ENCODE measurements at regions not wholly inside any gene's neighbourhood (a gene's known extent, or its start where the extent isn't known, plus 50 kb on each side); places are given as distances from the start of the nearest gene placed in this dataset.
A peak's percentile ranks its signal among the peaks of the same experiment; 100 is the strongest.

GRCh38 chr4:105014635-105015034 lies 132.0 kb upstream of the TET2 start:
- Histone ChIP-seq H3K4me3 (ENCODE audit: low read length) (no peak overlapping the region), H2AFZ (ENCODE audit: low read length) (no peak overlapping the region), H3K27ac (ENCODE audit: low read length) (no peak overlapping the region), H4K20me1 (ENCODE audit: low read length) (no peaks in the 10 kb centered on the region), H3K79me2 (ENCODE audit: low read length) (no peaks in the 10 kb centered on the region), H3K36me3 (ENCODE audit: low read depth, low read length) (no peaks in the 10 kb centered on the region), H3K9me3 (ENCODE audit: low read length) (no peaks in the 10 kb centered on the region), H3K9ac (ENCODE audit: low read length) (no peak overlapping the region), H3K4me2 (ENCODE audit: low read length) (no peak overlapping the region), H3K4me1 (ENCODE audit: insufficient read depth, low read length) (no peaks in the 10 kb centered on the region), H3F3A (ENCODE audit: low read length, unreplicated experiment) (no peaks in the 10 kb centered on the region), H3K27me3 (ENCODE audit: low read length) (no peaks in the 10 kb centered on the region), H3K9me2 (replicated peaks; ENCODE audit: low read length) (no peaks in the 10 kb centered on the region)
- intact Hi-C loops (cut with micrococcal nuclease): no loop called here
- ATAC-seq: no peak
- ChIA-PET CTCF (no interaction called here), POLR2A (ENCODE audit: unreplicated experiment) (no interaction called here)
- TF ChIP-seq CTCF (conservative IDR thresholded peaks at IDR 0.05; ENCODE audit: low read depth, low read length) (no peak), EZH2phosphoT487 (IDR thresholded peaks at IDR 0.05; ENCODE audit: borderline replicate concordance, low read length) (no peak), EZH2 (IDR thresholded peaks at IDR 0.05; ENCODE audit: low read length, unreplicated experiment) (no peak)
- no peak for DNase-seq
- no TSS peak for BruUV-seq (replicated peaks)

GRCh38 chr4:105015750-105016149 lies 130.9 kb upstream of the TET2 start:
- intact Hi-C loops (cut with micrococcal nuclease): no loop called here
- BruUV-seq (replicated peaks): no TSS peak
- H3F3A ChIP-seq (ENCODE audit: low read length, unreplicated experiment): no peaks in the 10 kb centered on the region
- H3K36me3 ChIP-seq (ENCODE audit: low read depth, low read length): no peaks in the 10 kb centered on the region
- H3K79me2 ChIP-seq (ENCODE audit: low read length): no peaks in the 10 kb centered on the region
- ATAC-seq (no peak), DNase-seq (no peak)
- no peak overlapping the region for H3K4me3 ChIP-seq (ENCODE audit: low read length)
- no peaks in the 10 kb centered on the region for H3K4me1 ChIP-seq (ENCODE audit: insufficient read depth, low read length)
- H3K4me2 ChIP-seq (ENCODE audit: low read length): no peak overlapping the region
- no peak overlapping the region for H3K9ac ChIP-seq (ENCODE audit: low read length)
- H3K27me3 ChIP-seq (ENCODE audit: low read length): no peaks in the 10 kb centered on the region
- no peaks in the 10 kb centered on the region for H4K20me1 ChIP-seq (ENCODE audit: low read length)
- no peaks in the 10 kb centered on the region for H3K9me2 ChIP-seq (replicated peaks; ENCODE audit: low read length)
- TF ChIP-seq EZH2 (IDR thresholded peaks at IDR 0.05; ENCODE audit: low read length, unreplicated experiment) (no peak), CTCF (conservative IDR thresholded peaks at IDR 0.05; ENCODE audit: low read depth, low read length) (no peak), EZH2phosphoT487 (IDR thresholded peaks at IDR 0.05; ENCODE audit: borderline replicate concordance, low read length) (no peak)
- no peak overlapping the region for H3K27ac ChIP-seq (ENCODE audit: low read length)
- CTCF ChIA-PET: no interaction called here
- POLR2A ChIA-PET (ENCODE audit: unreplicated experiment): no interaction called here
- no peaks in the 10 kb centered on the region for H3K9me3 ChIP-seq (ENCODE audit: low read length)
- H2AFZ ChIP-seq (ENCODE audit: low read length): no peak overlapping the region

GRCh38 chr4:105022811-105023667 lies 123.6 kb upstream of the TET2 start:
- CTCF ChIA-PET: no interaction called here
- Histone ChIP-seq H3K4me1 (ENCODE audit: insufficient read depth, low read length) (peaks cover 6% of the 10 kb centered on the region; the same call in 1 of the 2 replicates), H3K4me3 (ENCODE audit: low read length) (no peak overlapping the region), H3K36me3 (ENCODE audit: low read depth, low read length) (no peaks in the 10 kb centered on the region), H3K9me2 (replicated peaks; ENCODE audit: low read length) (no peaks in the 10 kb centered on the region), H4K20me1 (ENCODE audit: low read length) (no peaks in the 10 kb centered on the region), H3K79me2 (ENCODE audit: low read length) (no peaks in the 10 kb centered on the region), H3K9me3 (ENCODE audit: low read length) (no peaks in the 10 kb centered on the region), H2AFZ (ENCODE audit: low read length) (no peak overlapping the region), H3K9ac (ENCODE audit: low read length) (no peak overlapping the region), H3K27ac (ENCODE audit: low read length) (no peak overlapping the region), H3F3A (ENCODE audit: low read length, unreplicated experiment) (no peaks in the 10 kb centered on the region), H3K27me3 (ENCODE audit: low read length) (no peaks in the 10 kb centered on the region), H3K4me2 (ENCODE audit: low read length) (0 out of 2 replicates have a peak overlapping the region, but pooled peaks have one; percentile 24)
- TF ChIP-seq CTCF (conservative IDR thresholded peaks at IDR 0.05; ENCODE audit: low read depth, low read length) (no peak), EZH2phosphoT487 (IDR thresholded peaks at IDR 0.05; ENCODE audit: borderline replicate concordance, low read length) (no peak), EZH2 (IDR thresholded peaks at IDR 0.05; ENCODE audit: low read length, unreplicated experiment) (no peak)
- BruUV-seq (replicated peaks): no TSS peak
- DNase-seq: peak; percentile 84
- intact Hi-C loops (cut with micrococcal nuclease): no loop called here
- POLR2A ChIA-PET (ENCODE audit: unreplicated experiment): no interaction called here
- peak; percentile 96 for ATAC-seq

All from PC-3 (cell line).